RCC 7860 (cell line): ENCODE measurements at regions not wholly inside any gene's neighbourhood (a gene's known extent, or its start where the extent isn't known, plus 50 kb on each side); places are given as distances from the start of the nearest gene placed in this dataset.

ENCODE experiments used
- DNase-seq: peaks from one replicate; pipeline ENCODE4 v3.0.0-alpha.2; 2015; ENCODE audit warnings: low spot score
- FAIRE-seq: peaks from 2 replicates; lab custom pipeline; 2012; peaks lifted over from hg19 to GRCh38; lab: Jason Lieb, UNC

GRCh38 chr17:14959106-14959648, 305.9 kb downstream of the PMP22 start:
- no peak for DNase-seq
- no peak for FAIRE-seq

GRCh38 chr17:14953405-14953804, 311.7 kb downstream of the PMP22 start:
- FAIRE-seq (no peak), DNase-seq (no peak)

- FAIRE-seq: no peak
- no peak for DNase-seq
Measured at GRCh38 chr17:14950686-14951085, 314.4 kb downstream of the PMP22 start.

GRCh38 chr17:14950216-14950615, 314.9 kb downstream of the PMP22 start:
- FAIRE-seq: no peak
- DNase-seq: no peak

GRCh38 chr17:14947671-14948070, 317.5 kb downstream of the PMP22 start:
- DNase-seq (no peak), FAIRE-seq (no peak)

- DNase-seq (no peak), FAIRE-seq (no peak)
Measured at GRCh38 chr17:14946481-14946880, 318.6 kb downstream of the PMP22 start.

- no peak for FAIRE-seq
- no peak for DNase-seq
Measured at GRCh38 chr17:14942526-14943190, 322.5 kb downstream of the PMP22 start.

- FAIRE-seq: no peak
Measured at GRCh38 chr17:14940938-14941265, 324.2 kb downstream of the PMP22 start.

GRCh38 chr17:14940108-14940937, 324.8 kb downstream of the PMP22 start:
- DNase-seq: no peak
- no peak for FAIRE-seq

More at GRCh38 chr17:14940938-14941265, 324.2 kb downstream of the PMP22 start:
- no peak for DNase-seq

- no peak for DNase-seq
- no peak for FAIRE-seq
Measured at GRCh38 chr17:14935845-14936485, 329.2 kb downstream of the PMP22 start.

- FAIRE-seq (no peak), DNase-seq (no peak)
Measured at GRCh38 chr17:14935139-14935841, 329.8 kb downstream of the PMP22 start.

- FAIRE-seq: no peak
- DNase-seq: no peak
Measured at GRCh38 chr17:14933676-14934075, 331.4 kb downstream of the PMP22 start.

- peak; percentile 29 for DNase-seq
- FAIRE-seq: no peak
Measured at GRCh38 chr17:14926526-14927122, 338.5 kb downstream of the PMP22 start.

GRCh38 chr17:14926073-14926472, 339.1 kb downstream of the PMP22 start:
- FAIRE-seq (no peak), DNase-seq (no peak)

GRCh38 chr17:14925498-14925897, 339.6 kb downstream of the PMP22 start:
- no peak for DNase-seq
- FAIRE-seq: no peak

- DNase-seq (no peak), FAIRE-seq (no peak)
Measured at GRCh38 chr17:14923981-14924380, 341.1 kb downstream of the PMP22 start.

- DNase-seq: no peak
- FAIRE-seq: no peak
Measured at GRCh38 chr17:14922411-14922810, 342.7 kb downstream of the PMP22 start.

- FAIRE-seq (no peak), DNase-seq (no peak)
Measured at GRCh38 chr17:14921936-14922335, 343.2 kb downstream of the PMP22 start.

GRCh38 chr17:14919631-14920213, 345.4 kb downstream of the PMP22 start:
- no peak for DNase-seq
- no peak for FAIRE-seq

- no peak for FAIRE-seq
- no peak for DNase-seq
Measured at GRCh38 chr17:14919094-14919493, 346.0 kb downstream of the PMP22 start.
